Endothelial cell (in vitro differentiated cells): ENCODE measurements at regions not wholly inside any gene's neighbourhood (a gene's known extent, or its start where the extent isn't known, plus 50 kb on each side); places are given as distances from the start of the nearest gene placed in this dataset.
"Not testable (repeated sequence)": the region's sequence is repeated elsewhere in the genome, so short reads cannot be mapped to it uniquely, and the experiment has no call there.

ENCODE experiments used
- DNase-seq: peaks from one replicate; pipeline ENCODE4 v3.0.0; 2021; ENCODE audit warnings: low spot score
- H3K27ac Mint-ChIP-seq: one replicate; pipeline ENCODE4 v1.8.0; 2021; ENCODE audit warnings: mixed read lengths, inconsistent platforms; ENCODE audit not compliant: unreplicated experiment
- H3K27me3 Mint-ChIP-seq: one replicate; pipeline ENCODE4 v1.8.0; 2021; ENCODE audit warnings: mild to moderate bottlenecking, moderate library complexity, mixed read lengths, inconsistent platforms; ENCODE audit not compliant: unreplicated experiment
- H3K36me3 Mint-ChIP-seq: one replicate; pipeline ENCODE4 v1.8.0; 2021; ENCODE audit warnings: mild to moderate bottlenecking, low read depth, mixed read lengths, inconsistent platforms; ENCODE audit not compliant: unreplicated experiment
- H3K4me1 Mint-ChIP-seq: one replicate; pipeline ENCODE4 v1.8.0; 2021; ENCODE audit warnings: mild to moderate bottlenecking, mixed read lengths, inconsistent platforms; ENCODE audit not compliant: unreplicated experiment
- H3K4me3 Mint-ChIP-seq: one replicate; pipeline ENCODE4 v1.8.0; 2021; ENCODE audit warnings: mild to moderate bottlenecking, mixed read lengths, inconsistent platforms; ENCODE audit not compliant: unreplicated experiment
- H3K9me3 Mint-ChIP-seq: one replicate; pipeline ENCODE4 v1.8.0; 2021; ENCODE audit warnings: mixed read lengths, inconsistent platforms; ENCODE audit not compliant: unreplicated experiment
- TF ChIP-seq, protein P1 (sequence below): fragments of 200-600 bp; sonication (generic); IDR thresholded peaks from one replicate; pipeline ENCODE4 v1.5.0; 2021; ENCODE audit warnings: antibody characterized with exemption; ENCODE audit not compliant: unreplicated experiment

DNA sequence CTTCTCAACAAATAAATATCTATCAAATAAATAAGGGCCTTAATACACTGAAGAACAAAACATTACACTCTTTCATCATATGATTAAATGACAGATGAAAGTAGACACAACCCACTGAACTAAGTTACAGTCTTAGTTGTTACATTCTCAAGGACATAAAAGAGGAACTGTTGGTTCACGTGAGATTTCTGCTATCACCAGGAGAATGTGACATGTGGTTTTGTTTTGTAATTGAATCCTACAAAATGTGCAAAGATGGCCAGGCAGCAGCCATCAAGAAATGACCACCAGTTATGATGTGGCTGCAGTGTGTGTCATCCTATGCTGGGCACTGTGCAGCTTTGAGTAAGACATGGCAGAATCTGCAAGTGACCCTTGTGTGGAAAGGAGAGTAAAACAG is 310.6 kb upstream of the PIK3C3 start:
- H3K4me1 Mint-ChIP-seq = no peaks in the 10 kb centered on the region
- TF ChIP-seq, protein P1, sequence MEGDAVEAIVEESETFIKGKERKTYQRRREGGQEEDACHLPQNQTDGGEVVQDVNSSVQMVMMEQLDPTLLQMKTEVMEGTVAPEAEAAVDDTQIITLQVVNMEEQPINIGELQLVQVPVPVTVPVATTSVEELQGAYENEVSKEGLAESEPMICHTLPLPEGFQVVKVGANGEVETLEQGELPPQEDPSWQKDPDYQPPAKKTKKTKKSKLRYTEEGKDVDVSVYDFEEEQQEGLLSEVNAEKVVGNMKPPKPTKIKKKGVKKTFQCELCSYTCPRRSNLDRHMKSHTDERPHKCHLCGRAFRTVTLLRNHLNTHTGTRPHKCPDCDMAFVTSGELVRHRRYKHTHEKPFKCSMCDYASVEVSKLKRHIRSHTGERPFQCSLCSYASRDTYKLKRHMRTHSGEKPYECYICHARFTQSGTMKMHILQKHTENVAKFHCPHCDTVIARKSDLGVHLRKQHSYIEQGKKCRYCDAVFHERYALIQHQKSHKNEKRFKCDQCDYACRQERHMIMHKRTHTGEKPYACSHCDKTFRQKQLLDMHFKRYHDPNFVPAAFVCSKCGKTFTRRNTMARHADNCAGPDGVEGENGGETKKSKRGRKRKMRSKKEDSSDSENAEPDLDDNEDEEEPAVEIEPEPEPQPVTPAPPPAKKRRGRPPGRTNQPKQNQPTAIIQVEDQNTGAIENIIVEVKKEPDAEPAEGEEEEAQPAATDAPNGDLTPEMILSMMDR = no peak
- no peak for DNase-seq

DNA sequence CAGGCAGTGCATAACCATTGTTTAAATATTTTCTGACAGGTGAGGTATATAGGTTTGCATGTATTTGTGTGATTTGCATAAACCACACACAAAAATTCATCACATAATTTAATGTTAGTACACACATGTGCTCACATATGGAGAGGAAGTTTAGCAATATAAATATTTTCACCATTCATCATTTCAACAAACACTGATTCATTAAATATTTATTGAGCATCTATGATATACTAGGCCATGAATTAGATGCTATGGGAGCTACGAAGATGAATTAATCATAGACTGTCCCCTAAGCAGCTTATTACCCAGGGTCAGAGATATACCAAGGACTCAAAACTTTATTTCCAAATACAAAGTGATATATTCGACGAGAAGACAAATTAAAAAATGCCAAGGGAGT is 311.6 kb upstream of the PIK3C3 start:
- no peaks in the 10 kb centered on the region for H3K9me3 Mint-ChIP-seq
- no peaks in the 10 kb centered on the region for H3K27me3 Mint-ChIP-seq
- H3K4me3 Mint-ChIP-seq = no peak overlapping the region
- no peaks in the 10 kb centered on the region for H3K4me1 Mint-ChIP-seq
- DNase-seq = no peak
- H3K27ac Mint-ChIP-seq = no peak overlapping the region
- no peaks in the 10 kb centered on the region for H3K36me3 Mint-ChIP-seq
- TF ChIP-seq, protein P1 = no peak

More for the DNA sequence above, 310.6 kb upstream of the PIK3C3 start:
- H3K4me3 Mint-ChIP-seq = no peak overlapping the region
- no peaks in the 10 kb centered on the region for H3K27me3 Mint-ChIP-seq
- no peaks in the 10 kb centered on the region for H3K9me3 Mint-ChIP-seq
- H3K36me3 Mint-ChIP-seq = no peaks in the 10 kb centered on the region
- H3K27ac Mint-ChIP-seq = no peak overlapping the region

DNA sequence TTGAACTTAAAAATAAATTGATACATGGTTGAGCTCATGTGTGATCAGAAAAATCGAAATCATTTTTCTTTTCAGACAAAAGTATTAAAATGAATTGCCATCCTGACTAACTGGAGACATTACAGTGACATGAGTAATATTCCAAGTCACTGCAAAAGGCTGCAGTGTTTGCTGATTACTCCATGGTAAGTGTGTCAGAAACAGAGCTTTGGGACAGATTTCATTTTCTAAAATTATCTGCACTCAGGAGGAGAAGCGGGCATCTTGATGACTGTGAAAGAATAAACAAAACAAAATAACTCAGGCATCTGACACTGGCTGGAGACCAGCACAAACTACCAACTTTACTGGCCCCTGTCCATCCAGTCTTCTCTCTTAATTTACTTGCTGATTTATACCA is 312.3 kb upstream of the PIK3C3 start:
- TF ChIP-seq, protein P1 = no peak
- Mint-ChIP-seq H3K27me3 (no peaks in the 10 kb centered on the region), H3K9me3 (no peaks in the 10 kb centered on the region), H3K27ac (no peak overlapping the region), H3K36me3 (no peaks in the 10 kb centered on the region), H3K4me1 (no peaks in the 10 kb centered on the region), H3K4me3 (no peak overlapping the region)
- no peak for DNase-seq

DNA sequence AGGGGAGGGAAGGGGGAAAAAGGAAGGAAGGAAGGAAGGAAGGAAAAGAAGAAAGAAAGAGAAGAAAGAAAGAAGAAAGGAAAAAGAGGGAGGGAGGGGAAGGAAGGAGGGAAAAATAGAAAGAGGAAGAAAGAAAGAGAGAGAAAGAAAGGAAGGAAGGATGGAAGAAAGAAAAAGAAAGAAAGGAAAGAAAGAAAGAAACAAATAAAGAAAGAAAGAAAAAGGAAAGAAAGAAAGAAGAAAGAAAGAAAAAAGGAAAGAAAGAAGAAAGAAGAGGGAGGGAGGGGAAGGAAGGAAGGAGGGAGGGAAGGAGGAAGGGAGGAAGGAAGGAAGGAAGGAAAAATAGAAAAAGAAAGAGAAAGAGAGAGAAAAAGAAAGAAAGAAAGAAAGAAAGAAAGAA is 315.8 kb upstream of the PIK3C3 start:
- DNase-seq = no peak
- Mint-ChIP-seq H3K27ac (no peak overlapping the region), H3K36me3 (no peaks in the 10 kb centered on the region), H3K4me3 (no peak overlapping the region), H3K9me3 (no peaks in the 10 kb centered on the region), H3K27me3 (no peaks in the 10 kb centered on the region), H3K4me1 (no peaks in the 10 kb centered on the region)
- TF ChIP-seq, protein P1 = no peak

DNA sequence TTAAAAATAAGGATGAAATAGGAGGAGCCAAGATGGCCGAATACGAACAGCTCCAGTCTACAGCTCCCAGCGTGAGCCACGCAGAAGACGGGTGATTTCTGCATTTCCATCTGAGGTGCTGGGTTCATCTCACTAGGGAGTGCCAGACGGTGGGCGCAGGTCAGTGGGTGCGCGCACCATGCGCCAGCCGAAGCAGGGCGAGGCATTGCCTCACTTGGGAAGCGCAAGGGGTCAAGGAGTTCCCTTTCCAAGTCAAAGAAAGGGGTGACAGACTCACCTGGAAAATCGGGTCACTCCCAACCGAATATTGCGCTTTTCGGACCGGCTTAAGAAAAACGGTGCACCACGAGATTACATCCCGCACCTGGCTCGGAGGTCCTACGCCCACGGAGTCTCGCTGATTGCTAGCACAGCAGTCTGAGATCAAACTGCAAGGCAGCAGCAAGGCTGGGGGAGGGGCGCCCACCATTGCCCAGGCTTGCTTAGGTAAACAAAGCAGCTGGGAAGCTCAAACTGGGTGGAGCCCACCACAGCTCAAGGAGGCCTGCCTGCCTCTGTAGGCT is 323.2 kb upstream of the PIK3C3 start:
- not testable (repeated sequence) for H3K27me3 Mint-ChIP-seq, H3K9me3 Mint-ChIP-seq, H3K4me1 Mint-ChIP-seq, H3K36me3 Mint-ChIP-seq, DNase-seq
- H3K4me3 Mint-ChIP-seq = peak overlapping the region; percentile 91
- H3K27ac Mint-ChIP-seq = peak overlapping the region; percentile 68
